SU-DHL-6 (cell line): ENCODE measurements at regions not wholly inside any gene's neighbourhood (a gene's known extent, or its start where the extent isn't known, plus 50 kb on each side); places are given as distances from the start of the nearest gene placed in this dataset.
"Not testable (repeated sequence)": the region's sequence is repeated elsewhere in the genome, so short reads cannot be mapped to it uniquely, and the experiment has no call there.

Source experiments
- H2AFZ ChIP-seq: fragments of 200-600 bp; sonication (generic); 2 replicates; pipeline ENCODE4 v1.6.1; 2014; ENCODE audit warnings: low read depth, mild to moderate bottlenecking, moderate library complexity, mixed read lengths, antibody characterized with exemption, low read length; ENCODE audit not compliant: severe bottlenecking
- H3F3A ChIP-seq: fragments of 200-600 bp; shearing (Covaris generic); 2 replicates; pipeline ENCODE4 v1.6.0; 2016; ENCODE audit warnings: antibody characterized with exemption, mild to moderate bottlenecking; ENCODE audit not compliant: insufficient read depth
- H3K27ac ChIP-seq: fragments of 200-600 bp; sonication (generic); 2 replicates; pipeline ENCODE4 v1.5.1; 2016; ENCODE audit warnings: low read depth, mild to moderate bottlenecking, low read length, moderate library complexity, mixed read lengths
- H3K27me3 ChIP-seq: fragments of 200-600 bp; sonication (generic), shearing (Covaris generic); 2 replicates; pipeline ENCODE4 v1.6.0; 2014; ENCODE audit warnings: mild to moderate bottlenecking, low read length
- H3K36me3 ChIP-seq: fragments of 200-600 bp; sonication (generic); 2 replicates; pipeline ENCODE4 v1.6.1; 2014; ENCODE audit warnings: mild to moderate bottlenecking, low read length, mixed read lengths
- H3K4me2 ChIP-seq: fragments of 300-600, 200-600 bp; shearing (Covaris generic), sonication (generic); 2 replicates; pipeline ENCODE4 v1.6.0; 2014; ENCODE audit warnings: low read length, low read depth, mild to moderate bottlenecking; ENCODE audit not compliant: poor library complexity, severe bottlenecking
- H3K4me3 ChIP-seq: fragments of 200-600 bp; sonication (generic); 2 replicates; pipeline ENCODE4 v1.5.1; 2014; ENCODE audit warnings: antibody characterized with exemption, low read length, mild to moderate bottlenecking, mixed read lengths; ENCODE audit not compliant: insufficient read depth, poor library complexity, severe bottlenecking
- H3K79me2 ChIP-seq: fragments of 200-600 bp; sonication (generic); 2 replicates; pipeline ENCODE4 v1.6.1; 2014; ENCODE audit warnings: mild to moderate bottlenecking, low read length, moderate library complexity; ENCODE audit not compliant: insufficient read depth
- H3K9ac ChIP-seq: fragments of 200-600 bp; sonication (generic); 2 replicates; pipeline ENCODE4 v1.7.0; 2014; ENCODE audit warnings: mild to moderate bottlenecking, low read length
- H3K9me2 ChIP-seq: fragments of 200-600 bp; sonication (generic); replicated peaks from 2 replicates; pipeline ENCODE4 v1.6.1; 2014; ENCODE audit warnings: low read length; ENCODE audit not compliant: insufficient read depth
- H3K9me3 ChIP-seq: fragments of 200-600 bp; sonication (generic); 2 replicates; pipeline ENCODE4 v1.6.1; 2014; ENCODE audit warnings: low read length, mixed read lengths; ENCODE audit not compliant: insufficient read depth
- H4K20me1 ChIP-seq: fragments of 200-600 bp; sonication (generic); 2 replicates; pipeline ENCODE4 v1.6.1; 2014; ENCODE audit warnings: low read depth, mild to moderate bottlenecking, antibody characterized with exemption, low read length, moderate library complexity, mixed read lengths
- CTCF ChIP-seq: fragments of 200-600 bp; sonication (generic); IDR thresholded peaks from one replicate; pipeline ENCODE4 v1.5.1; 2017; ENCODE audit warnings: antibody characterized with exemption, mild to moderate bottlenecking, low read length, moderate library complexity; ENCODE audit not compliant: insufficient read depth, poor library complexity, severe bottlenecking
- EZH2phosphoT487 ChIP-seq: fragments of 200-600 bp; sonication (generic), shearing (Covaris generic); conservative IDR thresholded peaks from 2 replicates; pipeline ENCODE4 v1.6.1; 2018; ENCODE audit warnings: mild to moderate bottlenecking, antibody characterized with exemption, low read length, moderate library complexity, mixed read lengths

GRCh38 chr5:37915097-37915736 is 75.4 kb upstream of the GDNF start:
- H3K9ac ChIP-seq, result no peak overlapping the region
- no peaks in the 10 kb centered on the region for H3K9me3 ChIP-seq
- no peaks in the 10 kb centered on the region for H3F3A ChIP-seq
- H3K27ac ChIP-seq, result no peak overlapping the region
- H3K36me3 ChIP-seq, result no peaks in the 10 kb centered on the region
- no peak overlapping the region for H3K4me2 ChIP-seq
- H3K9me2 ChIP-seq, result no peaks in the 10 kb centered on the region
- no peaks in the 10 kb centered on the region for H3K79me2 ChIP-seq
- H2AFZ ChIP-seq, result no peak overlapping the region
- H3K4me3 ChIP-seq, result no peak overlapping the region
- no peak for TF ChIP-seq EZH2phosphoT487
- TF ChIP-seq CTCF, result no peak
- H3K27me3 ChIP-seq, result no peaks in the 10 kb centered on the region
- H4K20me1 ChIP-seq, result no peaks in the 10 kb centered on the region

GRCh38 chr5:37909610-37910266 is 69.9 kb upstream of the GDNF start:
- not testable (repeated sequence) for H3K9ac ChIP-seq, H3F3A ChIP-seq, H3K27me3 ChIP-seq, H3K9me3 ChIP-seq, H2AFZ ChIP-seq, H3K4me2 ChIP-seq, H3K9me2 ChIP-seq, H3K27ac ChIP-seq, H3K79me2 ChIP-seq, H3K36me3 ChIP-seq, H4K20me1 ChIP-seq, H3K4me3 ChIP-seq

GRCh38 chr5:37906416-37906815 is 66.6 kb upstream of the GDNF start:
- Histone ChIP-seq H3K4me3 (no peak overlapping the region), H3K9me2 (no peaks in the 10 kb centered on the region), H3K27ac (no peak overlapping the region), H3K79me2 (no peaks in the 10 kb centered on the region), H3F3A (no peaks in the 10 kb centered on the region), H3K27me3 (no peaks in the 10 kb centered on the region; the same call in 1 of the 2 replicates), H4K20me1 (no peaks in the 10 kb centered on the region), H2AFZ (no peak overlapping the region), H3K9me3 (no peaks in the 10 kb centered on the region), H3K9ac (no peak overlapping the region), H3K36me3 (no peaks in the 10 kb centered on the region), H3K4me2 (no peak overlapping the region)
- no peak for TF ChIP-seq CTCF
- TF ChIP-seq EZH2phosphoT487, result no peak

- Histone ChIP-seq H3K4me3 (no peak overlapping the region), H3K9ac (no peak overlapping the region), H3F3A (no peaks in the 10 kb centered on the region), H3K9me2 (no peaks in the 10 kb centered on the region), H4K20me1 (no peaks in the 10 kb centered on the region), H3K9me3 (no peaks in the 10 kb centered on the region), H3K27me3 (no peaks in the 10 kb centered on the region; the same call in 1 of the 2 replicates), H3K36me3 (no peaks in the 10 kb centered on the region), H3K79me2 (no peaks in the 10 kb centered on the region), H3K27ac (no peak overlapping the region), H3K4me2 (no peak overlapping the region), H2AFZ (no peak overlapping the region)
- TF ChIP-seq CTCF (no peak), EZH2phosphoT487 (no peak)
Measured at GRCh38 chr5:37905230-37905629, 65.4 kb upstream of the GDNF start.
